HG03095 (cell line): ENCODE measurements at regions not wholly inside any gene's neighbourhood (a gene's known extent, or its start where the extent isn't known, plus 50 kb on each side); places are given as distances from the start of the nearest gene placed in this dataset.
"Not testable (repeated sequence)": the region's sequence is repeated elsewhere in the genome, so short reads cannot be mapped to it uniquely, and the experiment has no call there.

Experiments used
- ATAC-seq: cut with Tn5 transposase; IDR thresholded peaks from one replicate; pipeline ENCODE4 v1.9.1; 2021; ENCODE audit warnings: moderate library complexity; ENCODE audit not compliant: unreplicated experiment

GRCh38 chr6:25176466-25176865 lies 102.7 kb upstream of the CARMIL1 start:
- no peak for ATAC-seq

DNA sequence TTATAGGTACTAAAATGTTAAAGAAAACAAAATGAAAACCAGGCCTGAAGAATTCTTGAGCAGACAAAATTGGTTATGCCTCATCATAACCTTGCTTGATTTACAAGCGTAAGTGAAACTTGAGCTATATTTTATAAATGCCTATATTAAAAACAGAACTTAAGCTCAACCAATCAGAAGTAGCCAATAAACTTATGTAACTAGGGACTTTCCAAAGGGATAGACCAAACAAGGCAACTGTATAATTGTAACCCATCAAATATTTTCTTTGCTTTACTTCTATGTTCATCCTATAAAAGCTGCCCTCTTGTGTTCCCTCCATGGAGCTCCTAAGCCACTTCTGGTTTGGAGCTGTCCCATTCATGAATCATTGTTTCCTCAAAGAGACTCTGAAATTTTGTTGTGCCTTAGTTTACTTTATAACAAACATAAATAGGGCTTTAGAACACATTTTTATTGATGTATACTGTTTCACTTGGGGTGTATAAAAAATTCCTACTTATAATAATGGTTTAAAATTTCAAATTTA lies 101.6 kb upstream of the CARMIL1 start:
- ATAC-seq = no peak

DNA sequence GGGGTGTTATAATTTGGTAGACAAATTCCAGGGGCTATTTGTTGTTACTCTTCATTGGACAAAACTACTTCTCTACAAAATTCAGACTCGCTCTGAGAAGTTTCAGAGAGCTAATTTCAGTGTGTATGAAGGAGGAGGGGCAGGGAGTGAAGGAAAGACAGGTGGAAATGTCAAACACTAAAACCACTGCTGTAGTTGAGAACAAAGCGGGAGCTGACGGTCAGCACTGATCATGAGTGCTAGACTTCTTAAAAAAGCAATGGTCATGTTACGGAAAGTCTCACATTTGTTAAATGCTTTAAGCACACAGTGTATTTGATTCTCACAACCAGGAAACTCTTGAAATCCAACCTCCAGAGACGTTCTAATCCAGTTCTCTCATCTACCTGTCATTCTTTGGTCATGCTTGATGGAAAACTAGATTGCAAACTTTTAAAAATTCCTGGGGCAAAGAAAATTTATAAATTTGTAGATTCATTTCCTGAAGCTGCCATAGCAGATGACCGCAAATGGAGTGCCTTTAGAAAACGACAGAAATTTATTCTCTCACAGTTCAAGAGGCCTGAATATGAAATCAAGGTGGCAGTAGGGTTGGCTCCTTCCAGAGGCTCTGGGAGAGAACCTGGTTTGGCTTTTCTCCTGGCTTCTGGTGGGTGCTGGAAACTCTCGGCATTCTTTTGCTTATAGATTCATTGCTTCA lies 100.7 kb upstream of the CARMIL1 start:
- no peak for ATAC-seq

GRCh38 chr6:25179051-25179778 lies 100.0 kb upstream of the CARMIL1 start:
- ATAC-seq = no peak

DNA sequence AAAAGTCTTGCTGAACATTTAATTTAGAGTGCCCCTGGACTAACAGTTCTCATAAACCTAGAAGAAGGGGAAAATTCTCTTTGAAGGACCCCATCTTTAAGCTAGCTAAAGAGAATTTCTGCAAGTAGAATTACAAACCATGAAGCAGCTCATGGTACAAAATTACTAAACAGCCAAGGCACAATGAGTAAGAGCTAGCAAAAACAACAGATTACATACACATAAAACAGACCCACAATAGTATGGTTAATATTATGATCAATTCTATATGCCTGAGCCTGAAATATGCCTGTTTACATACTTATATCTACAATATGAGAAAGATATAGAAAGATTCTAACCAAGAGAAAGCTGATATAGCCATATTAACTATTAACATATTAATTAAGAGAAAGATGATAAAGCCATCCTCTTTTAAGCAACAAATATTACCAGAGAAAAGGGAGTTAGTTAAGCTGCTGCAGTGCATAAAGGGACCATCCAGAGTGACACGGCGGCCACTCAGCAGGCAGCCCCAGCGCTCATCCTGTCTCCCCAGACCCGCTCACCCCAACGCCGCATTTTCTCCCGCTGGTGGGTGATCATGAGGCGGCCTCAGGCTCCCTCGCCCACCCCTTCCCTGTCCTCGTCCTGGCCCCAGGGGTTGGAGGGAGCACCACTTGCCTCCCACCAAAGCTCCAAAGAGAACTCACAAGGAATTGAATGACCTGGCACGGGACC lies 98.4 kb upstream of the CARMIL1 start:
- ATAC-seq = no peak

DNA sequence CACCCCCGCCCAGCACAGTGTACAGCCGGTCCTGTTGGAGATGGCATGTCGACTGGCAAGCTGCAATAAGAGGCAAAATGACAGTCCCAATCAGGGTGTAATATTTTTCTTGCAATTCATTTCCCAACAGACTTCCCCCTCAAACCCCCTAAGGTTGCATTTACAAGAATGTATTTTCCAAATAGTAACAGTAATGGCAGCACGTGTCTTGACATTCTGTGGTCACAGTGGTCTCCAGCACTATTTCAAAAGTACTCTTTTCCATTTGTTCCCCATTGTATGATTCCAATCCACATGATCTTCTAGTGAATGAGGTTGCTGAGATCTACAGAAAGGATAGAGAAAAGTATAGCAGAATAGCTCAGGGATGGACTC lies 97.8 kb upstream of the CARMIL1 start:
- ATAC-seq = no peak

GRCh38 chr6:25181923-25182322 lies 97.3 kb upstream of the CARMIL1 start:
- no peak for ATAC-seq

DNA sequence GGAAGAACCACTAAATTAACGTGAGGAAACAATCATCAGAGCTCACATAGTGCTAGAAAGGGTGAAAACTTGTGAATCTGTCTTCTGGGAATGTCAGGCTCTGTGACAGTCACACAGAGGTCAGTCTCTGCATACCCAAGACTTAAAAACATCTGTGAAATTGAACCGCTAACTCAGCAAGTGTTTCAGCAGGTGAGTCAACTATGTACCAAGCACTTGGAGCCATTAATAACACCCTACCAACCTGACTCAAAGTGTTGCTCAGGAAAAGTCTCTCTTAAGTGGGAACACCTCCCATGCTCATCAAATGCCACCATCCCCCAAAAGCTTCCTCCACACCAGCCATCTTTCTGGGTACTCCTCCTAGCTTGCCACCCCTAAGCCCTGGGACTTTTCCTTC lies 92.3 kb upstream of the CARMIL1 start:
- ATAC-seq = no peak

DNA sequence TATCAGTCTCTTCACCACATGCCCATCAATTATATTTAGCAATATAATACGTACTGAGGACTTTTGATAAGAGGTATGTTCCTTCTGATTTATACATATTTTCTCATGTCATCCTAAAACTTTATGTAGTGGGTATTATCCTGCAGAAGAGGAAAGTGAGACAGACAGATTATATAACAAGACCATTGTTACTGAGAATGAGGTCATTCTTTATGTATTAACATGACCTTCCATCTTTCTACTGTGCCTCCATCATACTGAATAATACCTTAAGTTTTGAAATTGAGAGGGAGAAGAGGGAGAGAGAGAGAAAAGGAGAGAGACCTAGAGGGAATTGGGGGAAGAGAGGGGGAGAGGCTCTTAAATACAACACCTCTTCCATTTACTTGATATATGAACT lies 90.9 kb upstream of the CARMIL1 start:
- ATAC-seq = no peak

DNA sequence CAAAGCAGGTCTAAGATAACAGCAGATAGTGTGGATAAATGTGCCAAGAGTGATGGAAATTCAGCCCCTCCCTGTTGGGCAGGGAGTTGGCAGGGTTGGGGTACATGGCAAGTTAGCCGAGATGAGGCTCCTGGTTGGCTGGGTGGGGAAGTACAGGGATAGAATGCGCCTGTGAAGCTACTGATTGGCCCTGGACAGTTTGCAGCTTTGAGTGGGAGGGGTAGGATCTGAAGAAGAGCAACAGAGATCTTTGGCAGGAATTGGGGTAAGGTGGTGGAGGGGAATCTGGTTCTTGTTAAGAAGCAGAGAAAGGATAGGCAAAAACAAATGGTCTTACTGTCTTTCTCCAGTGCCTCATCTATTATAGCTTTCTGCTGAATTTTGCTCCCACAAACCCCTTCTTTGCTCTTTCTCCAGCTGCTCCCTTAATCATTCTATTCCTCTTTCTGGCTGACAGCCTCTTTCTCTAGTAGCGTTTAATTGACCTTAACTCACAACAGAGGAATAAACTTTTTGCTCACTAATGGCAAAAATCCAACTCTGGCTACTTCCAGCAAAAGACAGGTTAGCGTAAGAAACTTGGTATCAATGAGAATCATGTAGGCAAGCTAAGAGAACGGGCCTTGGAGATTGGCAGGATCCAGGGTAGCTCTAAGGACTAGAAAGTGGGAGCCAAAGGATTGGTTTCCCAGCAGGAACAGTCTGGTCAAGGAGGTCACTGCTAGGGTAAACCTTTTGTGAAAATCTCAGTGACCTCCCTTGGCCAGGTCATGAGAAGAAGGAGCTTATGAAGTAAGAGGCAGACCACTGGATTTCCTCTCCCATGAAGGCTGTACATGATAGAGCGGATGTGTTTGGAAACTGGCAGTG lies 86.3 kb upstream of the CARMIL1 start:
- no peak for ATAC-seq

- no peak for ATAC-seq
Measured at GRCh38 chr6:25193460-25194171, 85.6 kb upstream of the CARMIL1 start.

- no peak for ATAC-seq
Measured at GRCh38 chr6:25194172-25194678, 84.9 kb upstream of the CARMIL1 start.

DNA sequence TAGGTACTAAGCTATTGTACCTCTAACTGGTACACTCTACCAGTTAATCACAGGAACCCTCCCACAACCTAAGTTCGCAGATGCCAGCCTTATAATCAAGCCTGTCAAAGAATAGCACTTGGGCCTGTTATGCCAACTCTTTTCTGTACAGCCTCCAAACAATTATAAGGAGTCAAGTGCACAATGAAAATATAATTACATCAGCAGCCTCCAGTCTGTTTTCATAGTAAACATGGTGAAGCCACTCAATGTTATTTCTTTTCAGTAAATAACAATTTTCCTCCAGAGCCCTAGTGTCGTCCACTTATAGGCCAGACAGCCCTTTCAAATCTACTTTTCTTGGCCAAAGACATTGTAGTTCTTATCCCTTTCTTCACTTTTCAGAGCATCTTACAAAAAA lies 82.7 kb upstream of the CARMIL1 start:
- no peak for ATAC-seq

- ATAC-seq = no peak
Measured at GRCh38 chr6:25197111-25197510, 82.1 kb upstream of the CARMIL1 start.

DNA sequence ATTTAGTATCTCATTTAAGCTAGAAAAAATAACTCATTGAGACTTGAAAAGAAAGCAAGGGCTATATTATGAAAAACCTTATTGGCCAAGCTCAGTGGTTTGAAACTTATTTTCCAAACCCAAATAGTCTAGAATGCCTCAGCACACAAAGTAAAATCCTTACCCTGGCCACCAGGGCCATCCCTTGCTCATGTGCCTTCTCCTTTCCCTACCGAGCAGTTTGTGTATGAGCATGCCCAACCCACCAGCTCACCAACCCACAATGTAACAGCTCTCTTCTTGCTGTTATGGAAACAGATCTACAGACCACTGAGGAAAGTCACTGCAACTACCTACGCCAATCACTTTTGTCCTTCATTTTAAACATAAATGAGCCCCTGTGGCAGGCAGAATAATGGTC lies 79.6 kb upstream of the CARMIL1 start:
- ATAC-seq = no peak

DNA sequence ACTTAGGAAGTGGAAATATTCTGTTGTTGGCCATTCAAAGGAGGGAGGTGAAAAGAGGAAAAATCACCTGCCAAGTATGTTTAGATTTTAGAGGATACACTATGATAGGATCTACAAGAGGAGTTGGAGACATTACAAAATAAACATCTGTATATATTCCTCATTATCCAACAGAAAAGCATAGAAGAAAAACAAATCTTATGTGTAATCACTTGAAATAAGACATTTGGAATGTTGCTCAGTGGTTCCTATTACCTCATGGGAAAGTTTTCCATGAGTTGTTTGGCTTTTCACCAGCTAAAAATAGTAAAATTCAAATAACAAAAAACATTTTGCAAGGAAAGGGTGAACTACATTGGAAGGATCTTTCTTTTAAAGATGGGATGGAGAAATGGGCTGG lies 76.7 kb upstream of the CARMIL1 start:
- ATAC-seq = no peak

- ATAC-seq = no peak
Measured at GRCh38 chr6:25205629-25206028, 73.5 kb upstream of the CARMIL1 start.

- not testable (repeated sequence) for ATAC-seq
Measured at GRCh38 chr6:25207453-25208155, 71.6 kb upstream of the CARMIL1 start.

DNA sequence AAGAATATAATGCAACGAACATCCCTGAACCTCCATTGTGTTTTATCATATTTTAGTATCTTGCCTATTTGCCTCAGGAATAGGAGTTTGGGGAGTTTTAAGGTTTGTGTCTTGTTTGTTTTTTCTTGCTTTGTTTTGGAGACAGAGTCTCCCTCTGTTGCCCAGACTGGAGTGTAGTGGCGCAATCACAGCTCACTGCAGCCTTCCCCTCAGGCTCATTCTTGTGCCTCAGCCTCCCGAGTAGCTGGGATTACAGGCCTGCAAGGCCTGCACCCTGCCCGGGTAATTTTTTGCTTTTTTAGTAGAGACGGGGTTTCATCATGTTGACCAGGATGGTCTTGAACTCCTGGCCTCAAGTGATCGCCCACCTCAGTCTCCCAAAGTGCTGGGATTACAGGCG lies 63.3 kb upstream of the CARMIL1 start:
- no peak for ATAC-seq
